HCT116 (cell line): ENCODE measurements at regions not wholly inside any gene's neighbourhood (a gene's known extent, or its start where the extent isn't known, plus 50 kb on each side); places are given as distances from the start of the nearest gene placed in this dataset.

Experiments
- CTCF ChIP-seq, 3 experiments: fragments of 200-600 bp in 1 of 3; sonication (generic) in 1 of 3; IDR thresholded peaks in 2 of 3; conservative IDR thresholded peaks in 1 of 3; 2 replicates each; pipeline ENCODE4 v1.5.1; 2012 to 2017; ENCODE audit warnings: low read depth in 2 of 3, low read length in 2 of 3, antibody characterized with exemption in 1 of 3, borderline replicate concordance in 1 of 3, control low read depth in 1 of 3, mild to moderate bottlenecking in 1 of 3, mixed read lengths in 1 of 3, mixed run types in 1 of 3, moderate library complexity in 1 of 3; ENCODE audit not compliant: insufficient read depth in 1 of 3
- EGR1 ChIP-seq: IDR thresholded peaks from 2 replicates; pipeline ENCODE4 v1.6.1; 2012; ENCODE audit warnings: low read depth
- EZH2 ChIP-seq: fragments of 200-600 bp; sonication (generic); IDR thresholded peaks from 2 replicates; pipeline ENCODE4 v1.6.1; 2017; ENCODE audit warnings: antibody characterized with exemption, mixed run types
- JUND ChIP-seq: IDR thresholded peaks from 2 replicates; pipeline ENCODE4 v1.6.1; 2012
- POLR2A ChIP-seq: IDR thresholded peaks from 2 replicates; pipeline ENCODE4 v1.7.0; 2011; ENCODE audit warnings: borderline replicate concordance; ENCODE audit not compliant: insufficient read depth, insufficient read length; ENCODE audit errors: extremely low read depth
- POLR2AphosphoS5 ChIP-seq: IDR thresholded peaks from 2 replicates; pipeline ENCODE4 v1.6.1; 2011; ENCODE audit warnings: mild to moderate bottlenecking, low read depth, low read length, moderate library complexity
- SIN3A ChIP-seq: IDR thresholded peaks from 2 replicates; pipeline ENCODE4 v1.6.1; 2012; ENCODE audit warnings: low read depth

- TF ChIP-seq POLR2A (no peak), CTCF (IDR thresholded peaks at IDR 0.05 in 2 of 3, conservative IDR thresholded peaks at IDR 0.05 in 1 of 3; ENCODE audit: borderline replicate concordance in 1 of 3, insufficient read depth in 1 of 3, low read depth in 2 of 3, low read length in 2 of 3) (no peak), JUND (no peak), POLR2AphosphoS5 (no peak), EZH2 (no peak), EGR1 (no peak), SIN3A (no peak)
These were observed 153.5 kb downstream of the OR4C45 start for GRCh38 chr11:50186146-50186545.
